Testis (tissue), 2 donors: ENCODE measurements at regions not wholly inside any gene's neighbourhood (a gene's known extent, or its start where the extent isn't known, plus 50 kb on each side); places are given as distances from the start of the nearest gene placed in this dataset.

Source experiments
- DNase-seq: peaks from one replicate; pipeline ENCODE4 v3.0.0-alpha.2; 2019
- H3K27ac ChIP-seq, 2 donors: fragments of 200-600 bp; sonication (generic); one replicate each; pipeline ENCODE4 v1.5.1; 2019
- H3K27me3 ChIP-seq: fragments of 200-600 bp; sonication (generic); one replicate; pipeline ENCODE4 v1.5.1; 2019
- H3K36me3 ChIP-seq: fragments of 200-600 bp; sonication (generic); one replicate; pipeline ENCODE4 v1.5.1; 2017; ENCODE audit warnings: low read depth; ENCODE audit errors: missing control alignments
- H3K4me1 ChIP-seq: fragments of 200-600 bp; sonication (generic); one replicate; pipeline ENCODE4 v1.5.1; 2019
- H3K4me3 ChIP-seq, 2 donors: fragments of 200-600 bp; sonication (generic); one replicate each; pipeline ENCODE4 v1.5.1; 2017 to 2019
- H3K9me3 ChIP-seq: fragments of 200-600 bp; sonication (generic); one replicate; pipeline ENCODE4 v1.5.1; 2017
- CTCF ChIP-seq, 3 experiments: fragments of 450-650 bp in 2 of 3; fragments of 200-600 bp in 1 of 3; sonication (generic) in 1 of 3; IDR thresholded peaks; one replicate each; pipeline ENCODE4 v1.5.1; 2016 to 2019; ENCODE audit warnings: antibody characterized with exemption in 3 of 3, mild to moderate bottlenecking in 2 of 3, moderate library complexity in 1 of 3
- POLR2A ChIP-seq: fragments of 450-650 bp; IDR thresholded peaks from one replicate; pipeline ENCODE4 v1.6.1; 2017; ENCODE audit warnings: antibody characterized with exemption, mild to moderate bottlenecking, moderate library complexity
- WGBS, 2 donors: methylation state at CpG; one replicate each; pipeline ENCODE4 v1.1.5; 2018; 5-methylcytosine and 5-hydroxymethylcytosine counted together
- intact Hi-C: fragments of 100-400 bp; cut with DNase I; formaldehyde crosslinking; loops from one replicate; pipeline ENCODE4 v1.15.1; 2023; ENCODE audit warnings: low total_unique reads

- Histone ChIP-seq H3K27ac (no peak overlapping the region), H3K4me1 (no peaks in the 10 kb centered on the region), H3K27me3 (no peaks in the 10 kb centered on the region), H3K36me3 (no peaks in the 10 kb centered on the region), H3K4me3 (no peak overlapping the region), H3K9me3 (no peaks in the 10 kb centered on the region)
- intact Hi-C loops, result no loop called here
- DNase-seq, result no peak
- 85 to 90% methylated on average over 1 of the region's 1 CpG for WGBS, 2 donors
- TF ChIP-seq POLR2A (no peak), CTCF (IDR thresholded peaks at IDR 0.05) (no peak)
Observed at GRCh38 chr6:23368557-23368956, 757.5 kb upstream of the NRSN1 start.

- Histone ChIP-seq H3K36me3 (no peaks in the 10 kb centered on the region), H3K4me3 (no peak overlapping the region), H3K4me1 (no peaks in the 10 kb centered on the region), H3K27ac (no peak overlapping the region), H3K9me3 (no peaks in the 10 kb centered on the region), H3K27me3 (no peaks in the 10 kb centered on the region)
- intact Hi-C loops, result no loop called here
- TF ChIP-seq CTCF (IDR thresholded peaks at IDR 0.05) (no peak), POLR2A (no peak)
- WGBS, 2 donors, result 90 to 91% methylated on average over 4 of the region's 4 CpGs
- no peak for DNase-seq
Observed at GRCh38 chr6:23370051-23370450, 756.0 kb upstream of the NRSN1 start.

GRCh38 chr6:23371132-23371915 lies 754.7 kb upstream of the NRSN1 start:
- no peak for DNase-seq
- Histone ChIP-seq H3K4me1 (no peaks in the 10 kb centered on the region), H3K36me3 (no peaks in the 10 kb centered on the region), H3K9me3 (no peaks in the 10 kb centered on the region), H3K4me3 (no peak overlapping the region), H3K27ac (no peak overlapping the region), H3K27me3 (no peaks in the 10 kb centered on the region)
- 73 to 83% methylated on average over 4 of the region's 4 CpGs for WGBS, 2 donors
- intact Hi-C loops, result no loop called here
- TF ChIP-seq POLR2A (no peak), CTCF (IDR thresholded peaks at IDR 0.05) (no peak)

GRCh38 chr6:23377830-23378229 lies 748.2 kb upstream of the NRSN1 start:
- intact Hi-C loops, result no loop called here
- no peak for TF ChIP-seq POLR2A
- no peak for DNase-seq
- no peaks in the 10 kb centered on the region for H3K4me1 ChIP-seq
- H3K36me3 ChIP-seq, result no peaks in the 10 kb centered on the region
- no peak overlapping the region for H3K27ac ChIP-seq
- H3K4me3 ChIP-seq, result no peak overlapping the region
- no peaks in the 10 kb centered on the region for H3K9me3 ChIP-seq
- H3K27me3 ChIP-seq, result no peaks in the 10 kb centered on the region

GRCh38 chr6:23380465-23380864 lies 745.5 kb upstream of the NRSN1 start:
- H3K4me1 ChIP-seq, result no peaks in the 10 kb centered on the region
- WGBS, 2 donors, result 81 to 89% methylated on average over 3 of the region's 3 CpGs
- no peak for DNase-seq

More at GRCh38 chr6:23380465-23380864, 745.5 kb upstream of the NRSN1 start:
- Histone ChIP-seq H3K27ac (no peak overlapping the region), H3K27me3 (no peaks in the 10 kb centered on the region), H3K36me3 (no peaks in the 10 kb centered on the region), H3K9me3 (no peaks in the 10 kb centered on the region), H3K4me3 (no peak overlapping the region)
- no peak for TF ChIP-seq POLR2A
- TF ChIP-seq CTCF (IDR thresholded peaks at IDR 0.05), result no peak
- intact Hi-C loops, result no loop called here
